ENCODE measurements at regions not wholly inside any gene's neighbourhood (a gene's known extent, or its start where the extent isn't known, plus 50 kb on each side); places are given as distances from the start of the nearest gene placed in this dataset.

DNA sequence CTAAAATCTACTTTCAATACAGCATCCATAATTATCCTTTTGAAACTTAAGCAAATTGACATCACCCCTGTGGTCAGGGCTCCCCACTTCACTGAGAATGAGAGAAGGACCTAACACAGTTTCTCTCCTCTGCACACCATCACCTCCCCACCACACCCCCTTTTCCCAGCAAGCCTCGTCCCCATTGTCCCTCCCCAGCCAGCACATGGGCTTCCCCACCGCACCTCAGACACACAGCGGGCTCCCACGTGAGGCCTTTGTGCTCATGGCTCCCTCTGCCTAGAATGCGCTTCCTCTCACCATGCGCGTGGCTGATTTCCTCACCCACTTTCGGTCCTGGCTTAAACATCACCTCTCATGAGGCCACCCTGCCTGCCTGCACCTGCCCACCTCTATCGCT lies 639.0 kb upstream of the FRG1 start:
- no peak for ATAC-seq
- intact Hi-C loops (cut with micrococcal nuclease; ENCODE audit: unreplicated experiment) (no loop called here), in situ Hi-C loops (cut with HindIII; ENCODE audit: low pct_unique_long_range_greater_than_20kb, low sequenced_read_pairs) (no loop called here)
- Histone ChIP-seq H3K27ac (ENCODE audit: low read length) (no peak overlapping the region), H3K27me3 (ENCODE audit: control insufficient read depth, insufficient read depth, low read length) (no peaks in the 10 kb centered on the region), H3K9me3 (ENCODE audit: control insufficient read depth, insufficient read depth, low read depth, low read length) (no peaks in the 10 kb centered on the region), H3K4me1 (ENCODE audit: control insufficient read depth, insufficient read depth, low read length) (no peaks in the 10 kb centered on the region), H3K36me3 (ENCODE audit: control insufficient read depth, insufficient read depth, low read length) (no peaks in the 10 kb centered on the region), H3K4me3 (ENCODE audit: low read depth in 2 of 2, low read length in 2 of 2) (no peak overlapping the region)
- TF ChIP-seq TCF7L2 (IDR thresholded peaks at IDR 0.05; ENCODE audit: low read depth, low read length) (no peak), POLR2AphosphoS5 (IDR thresholded peaks at IDR 0.05; ENCODE audit: low read depth, low read length) (no peak), SIN3A (IDR thresholded peaks at IDR 0.05; ENCODE audit: borderline replicate concordance, insufficient read depth, low read depth, low read length) (no peak)
- TF ChIP-seq, protein P1, sequence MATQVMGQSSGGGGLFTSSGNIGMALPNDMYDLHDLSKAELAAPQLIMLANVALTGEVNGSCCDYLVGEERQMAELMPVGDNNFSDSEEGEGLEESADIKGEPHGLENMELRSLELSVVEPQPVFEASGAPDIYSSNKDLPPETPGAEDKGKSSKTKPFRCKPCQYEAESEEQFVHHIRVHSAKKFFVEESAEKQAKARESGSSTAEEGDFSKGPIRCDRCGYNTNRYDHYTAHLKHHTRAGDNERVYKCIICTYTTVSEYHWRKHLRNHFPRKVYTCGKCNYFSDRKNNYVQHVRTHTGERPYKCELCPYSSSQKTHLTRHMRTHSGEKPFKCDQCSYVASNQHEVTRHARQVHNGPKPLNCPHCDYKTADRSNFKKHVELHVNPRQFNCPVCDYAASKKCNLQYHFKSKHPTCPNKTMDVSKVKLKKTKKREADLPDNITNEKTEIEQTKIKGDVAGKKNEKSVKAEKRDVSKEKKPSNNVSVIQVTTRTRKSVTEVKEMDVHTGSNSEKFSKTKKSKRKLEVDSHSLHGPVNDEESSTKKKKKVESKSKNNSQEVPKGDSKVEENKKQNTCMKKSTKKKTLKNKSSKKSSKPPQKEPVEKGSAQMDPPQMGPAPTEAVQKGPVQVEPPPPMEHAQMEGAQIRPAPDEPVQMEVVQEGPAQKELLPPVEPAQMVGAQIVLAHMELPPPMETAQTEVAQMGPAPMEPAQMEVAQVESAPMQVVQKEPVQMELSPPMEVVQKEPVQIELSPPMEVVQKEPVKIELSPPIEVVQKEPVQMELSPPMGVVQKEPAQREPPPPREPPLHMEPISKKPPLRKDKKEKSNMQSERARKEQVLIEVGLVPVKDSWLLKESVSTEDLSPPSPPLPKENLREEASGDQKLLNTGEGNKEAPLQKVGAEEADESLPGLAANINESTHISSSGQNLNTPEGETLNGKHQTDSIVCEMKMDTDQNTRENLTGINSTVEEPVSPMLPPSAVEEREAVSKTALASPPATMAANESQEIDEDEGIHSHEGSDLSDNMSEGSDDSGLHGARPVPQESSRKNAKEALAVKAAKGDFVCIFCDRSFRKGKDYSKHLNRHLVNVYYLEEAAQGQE (IDR thresholded peaks at IDR 0.05; ENCODE audit: insufficient read depth in 1 of 2, low read depth in 2 of 2, low read length in 1 of 2): no peak
- TF ChIP-seq, protein P2, sequence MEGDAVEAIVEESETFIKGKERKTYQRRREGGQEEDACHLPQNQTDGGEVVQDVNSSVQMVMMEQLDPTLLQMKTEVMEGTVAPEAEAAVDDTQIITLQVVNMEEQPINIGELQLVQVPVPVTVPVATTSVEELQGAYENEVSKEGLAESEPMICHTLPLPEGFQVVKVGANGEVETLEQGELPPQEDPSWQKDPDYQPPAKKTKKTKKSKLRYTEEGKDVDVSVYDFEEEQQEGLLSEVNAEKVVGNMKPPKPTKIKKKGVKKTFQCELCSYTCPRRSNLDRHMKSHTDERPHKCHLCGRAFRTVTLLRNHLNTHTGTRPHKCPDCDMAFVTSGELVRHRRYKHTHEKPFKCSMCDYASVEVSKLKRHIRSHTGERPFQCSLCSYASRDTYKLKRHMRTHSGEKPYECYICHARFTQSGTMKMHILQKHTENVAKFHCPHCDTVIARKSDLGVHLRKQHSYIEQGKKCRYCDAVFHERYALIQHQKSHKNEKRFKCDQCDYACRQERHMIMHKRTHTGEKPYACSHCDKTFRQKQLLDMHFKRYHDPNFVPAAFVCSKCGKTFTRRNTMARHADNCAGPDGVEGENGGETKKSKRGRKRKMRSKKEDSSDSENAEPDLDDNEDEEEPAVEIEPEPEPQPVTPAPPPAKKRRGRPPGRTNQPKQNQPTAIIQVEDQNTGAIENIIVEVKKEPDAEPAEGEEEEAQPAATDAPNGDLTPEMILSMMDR (IDR thresholded peaks at IDR 0.05): no peak
- POLR2A ChIA-PET: no interaction called here
- DNase-seq (ENCODE audit: low read depth, low spot score): no peak
- BruUV-seq (replicated peaks): no TSS peak
- CTCF ChIA-PET: no interaction called here

DNA sequence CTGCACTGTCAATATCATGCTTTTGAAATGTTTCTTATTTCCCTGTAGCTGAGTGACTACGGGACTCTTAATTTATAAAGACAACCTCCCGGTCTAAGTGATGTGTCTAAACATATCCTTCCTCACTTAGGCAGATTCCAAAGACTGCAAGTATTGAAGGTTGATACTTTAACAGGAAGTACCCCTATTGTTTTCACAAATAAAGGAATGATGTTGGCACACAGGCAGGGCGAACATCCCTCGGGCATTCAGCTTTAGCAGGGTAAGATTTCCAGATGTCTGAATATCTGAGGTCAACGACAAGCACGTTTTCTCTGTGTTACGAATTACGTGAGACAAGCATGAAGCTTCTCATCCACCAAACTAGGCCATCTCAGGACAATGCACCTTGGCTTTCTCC lies 638.0 kb upstream of the FRG1 start:
- Histone ChIP-seq H3K4me1 (ENCODE audit: control insufficient read depth, insufficient read depth, low read length) (no peaks in the 10 kb centered on the region), H3K27me3 (ENCODE audit: control insufficient read depth, insufficient read depth, low read length) (no peaks in the 10 kb centered on the region), H3K4me3 (ENCODE audit: low read depth in 2 of 2, low read length in 2 of 2) (no peak overlapping the region), H3K36me3 (ENCODE audit: control insufficient read depth, insufficient read depth, low read length) (no peaks in the 10 kb centered on the region), H3K9me3 (ENCODE audit: control insufficient read depth, insufficient read depth, low read depth, low read length) (no peaks in the 10 kb centered on the region), H3K27ac (ENCODE audit: low read length) (no peak overlapping the region)
- ATAC-seq (no peak), DNase-seq (ENCODE audit: low read depth, low spot score) (no peak)
- CTCF ChIA-PET: no interaction called here
- POLR2A ChIA-PET: no interaction called here
- in situ Hi-C loops (cut with HindIII; ENCODE audit: low pct_unique_long_range_greater_than_20kb, low sequenced_read_pairs): no loop called here
- TF ChIP-seq, protein P1 (IDR thresholded peaks at IDR 0.05; ENCODE audit: insufficient read depth in 1 of 2, low read depth in 2 of 2, low read length in 1 of 2): no peak
- TF ChIP-seq SIN3A (IDR thresholded peaks at IDR 0.05; ENCODE audit: borderline replicate concordance, insufficient read depth, low read depth, low read length) (no peak), POLR2AphosphoS5 (IDR thresholded peaks at IDR 0.05; ENCODE audit: low read depth, low read length) (no peak), TCF7L2 (IDR thresholded peaks at IDR 0.05; ENCODE audit: low read depth, low read length) (no peak)
- TF ChIP-seq, protein P2 (IDR thresholded peaks at IDR 0.05): no peak
- intact Hi-C loops (cut with micrococcal nuclease; ENCODE audit: unreplicated experiment): no loop called here
- no TSS peak for BruUV-seq (replicated peaks)
